Transverse colon (tissue), 4 donors: ENCODE measurements at regions not wholly inside any gene's neighbourhood (a gene's known extent, or its start where the extent isn't known, plus 50 kb on each side); places are given as distances from the start of the nearest gene placed in this dataset.

Experiments used
- CTCF ChIP-seq, 5 experiments: fragments of 200-600 bp in 3 of 5; fragments of 450-650 bp in 2 of 5; sonication (generic) in 3 of 5; IDR thresholded peaks; 1 replicate in 2 of 5; 2 replicates in 3 of 5; pipeline ENCODE4 v1.5.1; 2016 to 2017; ENCODE audit warnings: antibody characterized with exemption in 5 of 5, inconsistent platforms in 3 of 5, mild to moderate bottlenecking in 2 of 5, moderate library complexity in 1 of 5
- EP300 ChIP-seq: sonication (generic); formaldehyde crosslinking; IDR thresholded peaks from one replicate; pipeline ENCODE4 v1.6.1; 2017; ENCODE audit warnings: antibody characterized with exemption, low read depth
- POLR2A ChIP-seq: fragments of 450-650 bp; IDR thresholded peaks from one replicate; pipeline ENCODE4 v1.6.1; 2016; ENCODE audit warnings: antibody characterized with exemption, mild to moderate bottlenecking, moderate library complexity
- POLR2AphosphoS5 ChIP-seq, 3 donors: sonication (generic); formaldehyde crosslinking; IDR thresholded peaks; one replicate each; pipeline ENCODE4 v1.6.1; 2016; ENCODE audit warnings: antibody characterized with exemption in 3 of 3

GRCh38 chr16:8517280-8517679 lies 73.0 kb downstream of the TMEM114 start:
- TF ChIP-seq CTCF (IDR thresholded peaks at IDR 0.05) = no peak
- TF ChIP-seq POLR2A = no peak
- TF ChIP-seq POLR2AphosphoS5 (IDR thresholded peaks at IDR 0.05) = no peak
- no peak for TF ChIP-seq EP300
